GM18868 (cell line): ENCODE measurements at regions not wholly inside any gene's neighbourhood (a gene's known extent, or its start where the extent isn't known, plus 50 kb on each side); places are given as distances from the start of the nearest gene placed in this dataset.

Source experiments
- ATAC-seq: cut with Tn5 transposase; IDR thresholded peaks from one replicate; pipeline ENCODE4 v1.9.1; 2021; ENCODE audit warnings: mild to moderate bottlenecking, moderate library complexity; ENCODE audit not compliant: unreplicated experiment

DNA sequence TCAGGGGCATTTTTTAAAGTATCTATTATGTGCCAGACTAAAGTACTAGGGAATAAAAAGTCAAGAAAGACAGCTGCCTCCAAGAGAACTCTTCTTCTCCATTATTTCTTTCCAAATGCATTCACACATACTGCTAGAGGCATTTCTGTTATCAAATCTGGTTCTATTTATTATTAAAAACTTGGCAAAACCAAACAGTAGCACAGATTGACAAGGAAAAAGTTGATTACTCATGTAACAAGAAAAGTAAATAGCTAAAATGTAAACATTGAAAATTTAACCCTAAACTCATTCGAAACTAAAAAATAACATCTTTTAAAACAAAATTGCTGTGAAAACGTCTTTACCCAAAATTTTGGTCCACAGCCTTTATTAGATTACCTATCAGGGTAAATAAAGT is 132.9 kb upstream of the GUCY1A2 start:
- no peak for ATAC-seq

DNA sequence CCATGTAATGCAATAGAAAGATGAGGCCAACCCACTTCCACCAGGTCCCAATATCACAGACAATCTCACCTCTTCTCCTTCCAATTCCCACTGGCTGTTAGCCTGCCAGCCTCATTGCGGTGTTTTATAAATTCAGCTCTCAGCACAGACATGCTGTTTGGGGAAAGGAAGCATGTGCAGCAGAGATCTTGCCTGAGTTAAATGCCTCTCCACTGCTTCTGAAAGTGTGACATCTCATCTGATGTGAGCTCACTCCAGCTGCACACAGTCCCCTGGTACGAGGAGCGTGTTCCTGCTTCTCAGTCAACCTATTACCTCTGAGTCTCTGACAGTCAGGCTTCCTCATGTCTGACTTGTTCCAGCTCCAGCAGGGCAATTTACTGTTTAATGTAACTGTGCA is 122.7 kb upstream of the GUCY1A2 start:
- ATAC-seq, result no peak

DNA sequence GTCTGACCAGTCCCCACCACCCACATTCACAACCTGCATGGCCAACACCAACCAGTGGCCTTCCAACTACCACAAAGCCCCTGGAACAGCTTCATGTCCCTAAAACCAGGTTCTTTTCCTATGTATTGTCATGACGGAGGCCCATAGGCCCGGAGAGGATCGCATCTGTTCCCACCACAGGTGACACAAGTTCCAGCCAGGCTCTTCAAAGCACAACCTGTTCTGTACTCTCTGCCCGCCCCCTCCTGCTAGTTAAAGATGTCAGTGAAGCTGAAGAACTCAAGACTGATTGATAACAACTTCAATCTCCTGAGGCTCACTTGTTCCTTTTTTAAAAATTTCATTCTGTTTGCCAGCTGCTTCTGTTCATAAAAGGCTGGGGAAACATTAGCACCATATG is 121.1 kb upstream of the GUCY1A2 start:
- no peak for ATAC-seq

DNA sequence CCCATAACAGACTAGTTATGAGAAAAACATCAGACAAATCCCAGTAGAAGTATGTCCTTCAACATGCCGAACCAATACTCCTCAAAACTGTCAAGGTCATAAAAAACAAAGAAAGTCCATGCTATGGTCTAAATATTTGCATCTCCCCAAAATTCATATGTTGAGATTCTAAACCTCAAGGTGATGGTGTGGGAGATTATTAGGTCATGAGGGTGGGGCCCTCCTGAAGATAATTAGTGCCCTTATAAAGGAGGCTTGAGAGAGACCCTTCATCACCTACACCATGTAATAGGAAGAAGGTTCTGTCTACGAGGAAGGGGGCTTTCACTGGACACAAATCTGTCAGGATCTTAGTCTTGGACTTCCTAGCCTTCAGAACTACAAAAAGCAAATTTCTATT is 118.6 kb upstream of the GUCY1A2 start:
- ATAC-seq, result no peak

DNA sequence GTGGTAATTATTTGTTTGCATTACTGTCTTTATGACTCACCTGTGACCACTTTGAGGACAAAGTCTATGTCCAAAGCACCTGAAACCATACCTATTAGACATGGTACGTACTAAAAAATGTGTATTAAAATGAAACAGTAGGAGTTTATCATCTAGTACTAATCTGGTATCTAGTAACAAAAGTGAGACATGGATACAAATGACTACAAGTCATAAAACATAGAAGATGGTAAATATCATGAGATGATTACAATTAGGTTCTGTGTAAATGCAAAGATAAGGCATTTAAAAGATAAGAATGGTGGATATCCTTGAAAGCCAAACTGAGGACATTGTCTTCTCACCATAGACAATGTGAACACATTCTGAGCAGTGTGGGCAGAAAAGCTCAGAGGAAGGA is 113.5 kb upstream of the GUCY1A2 start:
- ATAC-seq, result no peak

DNA sequence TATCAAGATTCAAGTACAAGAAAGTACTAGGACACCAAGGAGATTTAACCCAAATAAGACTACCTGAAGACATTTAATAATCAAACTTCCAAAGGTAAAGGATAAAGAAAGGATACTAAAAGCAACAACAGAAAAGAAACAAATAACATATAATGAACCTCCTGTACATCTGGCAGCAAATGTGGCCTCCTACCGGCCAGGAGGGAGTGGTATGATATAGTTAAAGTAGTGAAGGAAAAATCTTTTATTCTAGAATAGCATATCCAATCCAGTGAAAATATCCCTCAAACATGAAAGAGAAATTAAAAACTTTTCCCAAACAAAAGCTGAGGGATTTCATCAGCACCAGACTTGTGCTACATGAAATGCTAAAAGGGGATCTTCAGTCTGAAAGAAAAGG is 104.7 kb upstream of the GUCY1A2 start:
- no peak for ATAC-seq

DNA sequence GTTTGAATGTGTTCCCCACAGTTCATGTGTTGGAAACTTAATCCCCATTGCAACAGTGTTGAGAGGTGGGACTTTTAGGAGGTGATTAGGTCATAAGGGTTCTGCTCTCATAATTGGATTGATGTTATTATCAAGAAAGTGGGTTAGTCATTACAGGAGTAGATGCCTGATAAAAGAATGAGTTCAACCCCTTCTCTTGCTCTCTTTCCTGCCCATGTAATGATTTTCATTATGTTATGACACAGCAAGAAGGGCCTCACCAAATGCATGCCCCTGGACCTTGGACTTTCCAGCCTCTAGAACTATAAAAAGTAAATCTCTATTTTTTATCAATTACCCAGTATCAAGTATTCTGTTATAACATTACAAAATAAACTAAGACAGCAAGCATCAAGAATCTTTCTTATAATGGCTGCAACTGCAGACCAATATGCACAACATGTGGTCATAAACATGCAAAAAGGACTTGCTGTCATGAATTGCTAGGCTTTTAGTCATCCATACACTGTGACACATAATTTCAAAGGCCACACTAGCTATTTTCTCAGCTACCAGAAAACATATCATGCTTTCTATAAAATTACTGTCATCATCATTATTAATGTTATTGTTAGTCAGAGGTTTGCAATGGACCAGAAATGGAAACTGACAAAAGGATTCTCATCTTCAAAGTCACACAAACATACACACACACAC is 99.9 kb upstream of the GUCY1A2 start:
- no peak for ATAC-seq

- no peak for ATAC-seq
Measured at GRCh38 chr11:107116358-107116757, 98.1 kb upstream of the GUCY1A2 start.

DNA sequence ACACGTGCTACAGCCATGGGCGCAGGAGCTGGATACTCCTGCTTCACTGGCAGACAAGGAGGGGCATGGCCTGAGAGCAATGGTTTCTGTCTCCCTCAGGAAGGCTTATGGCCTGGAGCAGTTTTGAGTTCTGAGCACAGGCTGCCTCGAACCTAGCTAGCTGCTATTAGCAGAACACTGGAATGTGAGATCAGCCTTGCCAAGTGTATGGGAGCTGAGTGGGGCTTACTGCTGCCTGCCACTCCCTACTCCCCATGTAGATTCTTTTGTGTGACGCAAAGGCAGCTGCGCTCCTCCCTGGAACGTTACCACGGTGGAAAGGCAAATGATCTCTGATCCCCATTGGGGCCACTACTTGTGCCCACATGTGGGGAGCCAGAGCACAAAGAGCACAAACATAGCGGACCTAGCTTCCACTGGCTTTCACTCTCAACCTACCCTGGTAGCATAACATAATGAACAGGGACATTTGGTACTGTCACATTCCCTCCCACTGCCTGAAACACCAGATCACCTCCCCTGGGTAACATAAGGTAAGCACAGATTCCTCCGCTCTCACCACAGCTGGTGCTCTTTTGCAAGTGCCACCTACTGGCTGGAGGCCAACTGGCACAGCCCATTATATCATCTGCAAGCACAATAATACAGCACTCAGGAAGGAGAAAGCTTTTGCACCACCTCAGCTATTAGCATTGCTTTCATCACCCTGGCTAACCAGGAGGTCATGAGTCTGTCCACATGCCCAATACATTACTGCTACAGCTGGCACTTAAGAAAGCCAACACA is 84.6 kb upstream of the GUCY1A2 start:
- ATAC-seq, result no peak

DNA sequence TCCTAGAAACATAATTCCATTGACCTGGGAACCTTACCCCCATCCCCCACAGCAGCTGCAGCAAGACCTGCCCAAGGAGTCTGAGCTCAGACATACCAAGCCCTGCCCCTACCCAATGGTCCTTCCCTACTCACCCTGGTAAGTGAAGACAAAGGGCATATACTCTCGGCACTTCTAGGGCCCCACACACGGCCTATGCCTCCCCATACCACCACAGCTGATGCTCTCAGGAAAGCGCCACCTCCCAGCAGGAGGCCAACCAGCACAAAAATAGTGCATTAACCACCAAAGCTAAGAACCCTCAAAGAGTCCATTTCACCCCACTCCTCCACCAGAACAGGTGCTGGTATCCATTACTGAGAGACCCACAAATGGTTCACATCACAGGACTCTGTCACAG is 74.4 kb upstream of the GUCY1A2 start:
- ATAC-seq, result no peak

DNA sequence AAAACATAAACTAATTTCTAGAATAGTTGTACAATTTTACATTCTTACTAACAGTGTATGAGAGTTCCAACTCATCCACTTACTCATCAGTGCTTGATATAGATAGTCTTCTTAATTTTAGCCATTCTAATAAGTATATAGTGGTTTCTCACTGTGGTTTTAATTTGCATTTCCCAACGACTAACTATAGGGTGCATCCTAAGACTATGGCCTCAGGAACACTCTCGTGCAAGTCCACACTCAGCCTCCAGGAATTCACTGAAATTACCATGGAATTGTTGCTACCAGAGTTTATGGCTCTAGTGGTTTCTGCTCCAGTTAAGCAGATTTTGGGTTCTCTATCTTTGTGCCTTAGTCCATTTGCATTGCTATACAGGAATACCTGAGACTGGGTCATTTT is 60.1 kb upstream of the GUCY1A2 start:
- no peak for ATAC-seq

GRCh38 chr11:107076832-107077231 is 58.6 kb upstream of the GUCY1A2 start:
- ATAC-seq, result no peak

GRCh38 chr11:107071129-107071528 is 52.9 kb upstream of the GUCY1A2 start:
- ATAC-seq, result no peak
